ENCODE measurements at regions not wholly inside any gene's neighbourhood (a gene's known extent, or its start where the extent isn't known, plus 50 kb on each side); places are given as distances from the start of the nearest gene placed in this dataset.

GRCh38 chr5:136722086-136722485 lies 356.7 kb upstream of the TRPC7 start:
- Histone ChIP-seq H3K4me1 (peaks cover 17% of the 10 kb centered on the region), H3K36me3 (ENCODE audit: control insufficient read depth, insufficient read depth, low read length) (no peaks in the 10 kb centered on the region), H3K9me3 (no peaks in the 10 kb centered on the region), H3K27me3 (replicated peaks; ENCODE audit: control insufficient read depth, insufficient read depth, low read length) (no peaks in the 10 kb centered on the region), H3K4me3 (ENCODE audit: low read depth, low read length) (no peak overlapping the region)
- no peak for TF ChIP-seq CTCF (IDR thresholded peaks at IDR 0.05; ENCODE audit: insufficient read depth in 1 of 2, low read depth in 1 of 2, low read length in 1 of 2, severe bottlenecking in 1 of 2, unreplicated experiment in 1 of 2)
- DNase-seq: no peak
- H3K4me1 Mint-ChIP-seq (ENCODE audit: low read depth, unreplicated experiment): peaks cover 8% of the 10 kb centered on the region
- no peak overlapping the region for H3K27ac Mint-ChIP-seq (ENCODE audit: unreplicated experiment)
- no TSS peak for BruUV-seq (replicated peaks)
- intact Hi-C loops (cut with micrococcal nuclease; ENCODE audit: unreplicated experiment): no loop called here
- H3K36me3 Mint-ChIP-seq (ENCODE audit: insufficient read depth, unreplicated experiment): no peaks in the 10 kb centered on the region
- ChIA-PET CTCF (no interaction called here), POLR2A (no interaction called here)
- H3K9me3 Mint-ChIP-seq (ENCODE audit: unreplicated experiment): no peaks in the 10 kb centered on the region
- no peak overlapping the region for H3K4me3 Mint-ChIP-seq (ENCODE audit: unreplicated experiment)
- H3K27me3 Mint-ChIP-seq (ENCODE audit: insufficient read depth, unreplicated experiment): peaks cover 4% of the 10 kb centered on the region

GRCh38 chr5:136720674-136721073 lies 355.3 kb upstream of the TRPC7 start:
- no peak for TF ChIP-seq CTCF (IDR thresholded peaks at IDR 0.05; ENCODE audit: insufficient read depth in 1 of 2, low read depth in 1 of 2, low read length in 1 of 2, severe bottlenecking in 1 of 2, unreplicated experiment in 1 of 2)
- Histone ChIP-seq H3K4me1 (peaks cover 17% of the 10 kb centered on the region), H3K27me3 (replicated peaks; ENCODE audit: control insufficient read depth, insufficient read depth, low read length) (no peaks in the 10 kb centered on the region), H3K4me3 (ENCODE audit: low read depth, low read length) (no peak overlapping the region), H3K9me3 (no peaks in the 10 kb centered on the region), H3K36me3 (ENCODE audit: control insufficient read depth, insufficient read depth, low read length) (no peaks in the 10 kb centered on the region)
- ChIA-PET CTCF (no interaction called here), POLR2A (no interaction called here)
- BruUV-seq (replicated peaks): no TSS peak
- peaks cover 4% of the 10 kb centered on the region for H3K27me3 Mint-ChIP-seq (ENCODE audit: insufficient read depth, unreplicated experiment)
- no peak overlapping the region for H3K27ac Mint-ChIP-seq (ENCODE audit: unreplicated experiment)
- intact Hi-C loops (cut with micrococcal nuclease; ENCODE audit: unreplicated experiment): no loop called here
- peaks cover 8% of the 10 kb centered on the region for H3K4me1 Mint-ChIP-seq (ENCODE audit: low read depth, unreplicated experiment)
- H3K9me3 Mint-ChIP-seq (ENCODE audit: unreplicated experiment): no peaks in the 10 kb centered on the region
- no peak for DNase-seq
- H3K4me3 Mint-ChIP-seq (ENCODE audit: unreplicated experiment): no peak overlapping the region
- no peaks in the 10 kb centered on the region for H3K36me3 Mint-ChIP-seq (ENCODE audit: insufficient read depth, unreplicated experiment)

GRCh38 chr5:136717917-136718316 lies 352.6 kb upstream of the TRPC7 start:
- POLR2A ChIA-PET: no interaction called here
- CTCF ChIA-PET: no interaction called here
- intact Hi-C loops (cut with micrococcal nuclease; ENCODE audit: unreplicated experiment): no loop called here

More at GRCh38 chr5:136717917-136718316, 352.6 kb upstream of the TRPC7 start:
- H3K4me1 ChIP-seq: no peaks in the 10 kb centered on the region
- Mint-ChIP-seq H3K4me1 (ENCODE audit: low read depth, unreplicated experiment) (no peaks in the 10 kb centered on the region), H3K36me3 (ENCODE audit: insufficient read depth, unreplicated experiment) (no peaks in the 10 kb centered on the region), H3K4me3 (ENCODE audit: unreplicated experiment) (no peak overlapping the region), H3K9me3 (ENCODE audit: unreplicated experiment) (no peaks in the 10 kb centered on the region), H3K27ac (ENCODE audit: unreplicated experiment) (no peak overlapping the region), H3K27me3 (ENCODE audit: insufficient read depth, unreplicated experiment) (peaks cover 4% of the 10 kb centered on the region)
- no peak overlapping the region for H3K4me3 ChIP-seq (ENCODE audit: low read depth, low read length)
- DNase-seq: no peak
- no peaks in the 10 kb centered on the region for H3K27me3 ChIP-seq (replicated peaks; ENCODE audit: control insufficient read depth, insufficient read depth, low read length)
- no peaks in the 10 kb centered on the region for H3K36me3 ChIP-seq (ENCODE audit: control insufficient read depth, insufficient read depth, low read length)
- H3K9me3 ChIP-seq: no peaks in the 10 kb centered on the region
- TF ChIP-seq CTCF (IDR thresholded peaks at IDR 0.05; ENCODE audit: insufficient read depth in 1 of 2, low read depth in 1 of 2, low read length in 1 of 2, severe bottlenecking in 1 of 2, unreplicated experiment in 1 of 2): no peak
- BruUV-seq (replicated peaks): no TSS peak

All from Caco-2 (cell line).